WTC11 (cell line): ENCODE measurements at regions not wholly inside any gene's neighbourhood (a gene's known extent, or its start where the extent isn't known, plus 50 kb on each side); places are given as distances from the start of the nearest gene placed in this dataset.

ENCODE experiments used
- HMGXB4 ChIP-seq: sonication (generic); formaldehyde crosslinking; IDR thresholded peaks from 2 replicates; pipeline ENCODE4 v1.8.1; 2023; ENCODE audit warnings: mild to moderate bottlenecking, moderate library complexity, missing genetic modification reagents
- STAT6 ChIP-seq: sonication (generic); formaldehyde crosslinking; conservative IDR thresholded peaks from 2 replicates; pipeline ENCODE4 v1.8.1; 2023; ENCODE audit warnings: mild to moderate bottlenecking, low read depth, missing genetic modification reagents, moderate library complexity
- TCF7 ChIP-seq: sonication (generic); formaldehyde crosslinking; IDR thresholded peaks from 2 replicates; pipeline ENCODE4 v1.8.0; 2022; ENCODE audit warnings: mild to moderate bottlenecking, low read depth, missing genetic modification reagents, moderate library complexity
- USF2 ChIP-seq: sonication (generic); formaldehyde crosslinking; IDR thresholded peaks from 2 replicates; pipeline ENCODE4 v1.8.1; 2023; ENCODE audit warnings: mild to moderate bottlenecking, missing genetic modification reagents, moderate library complexity
- ZNF263 ChIP-seq: sonication (generic); formaldehyde crosslinking; IDR thresholded peaks from 2 replicates; pipeline ENCODE4 v1.8.1; 2022; ENCODE audit warnings: low read depth, mild to moderate bottlenecking, moderate library complexity, missing genetic modification reagents
- TF ChIP-seq, protein P1 (sequence below): sonication (generic); formaldehyde crosslinking; IDR thresholded peaks from 2 replicates; pipeline ENCODE4 v1.8.1; 2022; ENCODE audit warnings: mild to moderate bottlenecking, missing genetic modification reagents, moderate library complexity, borderline replicate concordance

DNA sequence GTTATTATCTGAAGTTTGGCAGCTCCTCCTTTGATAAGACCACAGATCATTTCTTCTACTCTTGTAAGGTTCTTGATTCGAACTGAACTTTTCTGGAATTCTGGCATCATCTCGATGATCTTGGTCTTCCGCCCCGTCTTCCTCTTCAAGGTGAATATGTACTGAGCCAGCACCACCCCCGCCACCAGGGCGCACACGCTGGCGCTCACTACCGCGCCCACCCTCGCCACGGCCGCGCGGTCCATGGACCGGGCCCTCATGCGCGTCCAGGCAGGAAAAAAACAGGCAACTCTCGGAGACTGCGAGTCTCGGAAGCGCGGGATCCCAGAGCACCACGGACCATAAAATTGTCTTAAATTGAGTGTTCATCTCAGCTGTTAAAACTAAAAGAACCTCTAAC is 458.4 kb upstream of the NDST3 start:
- TF ChIP-seq TCF7 (CRISPR knock-in tag) (no peak), STAT6 (CRISPR knock-in tag) (no peak), ZNF263 (no peak), HMGXB4 (no peak), USF2 (no peak)
- TF ChIP-seq, protein P1, sequence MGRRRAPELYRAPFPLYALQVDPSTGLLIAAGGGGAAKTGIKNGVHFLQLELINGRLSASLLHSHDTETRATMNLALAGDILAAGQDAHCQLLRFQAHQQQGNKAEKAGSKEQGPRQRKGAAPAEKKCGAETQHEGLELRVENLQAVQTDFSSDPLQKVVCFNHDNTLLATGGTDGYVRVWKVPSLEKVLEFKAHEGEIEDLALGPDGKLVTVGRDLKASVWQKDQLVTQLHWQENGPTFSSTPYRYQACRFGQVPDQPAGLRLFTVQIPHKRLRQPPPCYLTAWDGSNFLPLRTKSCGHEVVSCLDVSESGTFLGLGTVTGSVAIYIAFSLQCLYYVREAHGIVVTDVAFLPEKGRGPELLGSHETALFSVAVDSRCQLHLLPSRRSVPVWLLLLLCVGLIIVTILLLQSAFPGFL (CRISPR knock-in tag), result no peak
